GM19328 (cell line): ENCODE measurements at regions not wholly inside any gene's neighbourhood (a gene's known extent, or its start where the extent isn't known, plus 50 kb on each side); places are given as distances from the start of the nearest gene placed in this dataset.
"Not testable (repeated sequence)": the region's sequence is repeated elsewhere in the genome, so short reads cannot be mapped to it uniquely, and the experiment has no call there.

ENCODE experiments used
- ATAC-seq: cut with Tn5 transposase; IDR thresholded peaks from one replicate; pipeline ENCODE4 v1.9.1; 2021; ENCODE audit warnings: mild to moderate bottlenecking, moderate library complexity; ENCODE audit not compliant: unreplicated experiment

DNA sequence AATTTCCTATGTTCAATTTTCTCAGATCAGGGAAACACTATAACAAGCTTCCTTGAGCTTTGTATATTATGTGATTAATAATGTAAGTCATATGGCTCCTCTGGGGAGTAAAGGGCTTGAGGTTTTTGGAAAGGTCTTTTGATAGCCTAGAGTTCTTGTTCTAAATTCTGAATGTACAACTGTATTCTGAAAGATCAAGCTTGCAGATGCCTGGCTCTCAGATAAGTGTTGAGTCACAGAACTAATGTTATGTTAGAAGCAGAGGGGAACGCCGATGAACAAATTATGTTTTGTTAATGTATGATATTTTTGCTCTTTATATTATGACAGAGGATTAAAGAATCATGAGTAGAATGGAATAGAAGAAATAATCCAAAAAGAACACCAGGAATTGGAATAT, 170.1 kb downstream of the RPRM start:
- ATAC-seq, result no peak

DNA sequence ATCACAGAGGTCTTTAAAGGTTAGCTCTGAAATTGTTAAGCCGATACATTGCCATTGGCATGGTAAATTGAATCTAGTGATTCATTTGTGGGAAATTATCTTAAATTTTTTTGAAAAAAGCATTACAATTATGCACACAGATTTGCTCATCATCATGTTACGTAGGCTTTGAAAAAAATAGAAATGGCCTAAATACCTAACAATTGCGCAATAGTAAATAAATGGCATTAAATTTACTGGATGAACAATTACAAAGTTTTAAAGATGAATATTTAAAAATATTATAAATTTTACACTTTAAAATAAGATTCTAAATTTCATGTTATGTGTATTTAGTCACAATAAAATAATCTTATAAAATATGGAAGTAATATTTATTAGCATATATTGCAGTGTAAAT, 171.3 kb downstream of the RPRM start:
- ATAC-seq, result no peak

DNA sequence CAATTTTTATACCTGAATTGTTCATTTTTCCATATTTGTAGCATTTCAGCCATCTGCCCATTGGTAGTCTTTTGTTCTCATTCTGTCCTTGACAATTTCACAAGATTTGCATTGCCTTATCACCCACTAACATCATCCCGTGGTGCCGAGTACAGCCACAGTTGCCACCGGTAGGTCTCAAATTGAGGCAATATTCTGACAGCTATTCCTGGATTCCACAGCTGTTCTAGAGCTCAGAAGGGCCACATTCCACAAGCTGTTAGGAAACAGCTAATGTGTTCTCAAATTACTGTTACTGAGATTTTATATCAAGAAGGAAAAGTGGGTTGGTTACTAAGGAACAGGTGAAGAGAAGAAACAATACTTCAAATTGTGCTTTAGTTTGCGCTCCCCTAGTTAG, 178.8 kb downstream of the RPRM start:
- ATAC-seq, result no peak

DNA sequence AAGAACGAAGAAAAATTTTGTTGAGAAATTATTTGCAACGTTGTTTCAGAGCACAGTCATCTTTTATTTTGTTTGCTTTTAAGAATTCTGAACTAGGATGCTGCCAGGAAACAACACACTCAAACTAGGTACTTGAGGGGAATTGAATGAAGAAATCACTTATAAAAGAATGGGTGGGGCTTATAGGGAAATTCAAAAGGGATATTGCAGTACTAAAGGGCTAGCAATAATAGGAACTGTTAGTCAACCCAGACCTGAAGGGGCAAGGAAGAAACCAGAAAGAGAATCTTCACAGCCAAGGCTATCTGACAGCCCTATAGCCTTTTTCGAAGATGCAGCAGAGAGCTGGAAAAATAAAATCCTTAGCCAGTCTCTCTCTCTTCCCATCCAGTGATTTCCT, 179.3 kb downstream of the RPRM start:
- ATAC-seq, result no peak

DNA sequence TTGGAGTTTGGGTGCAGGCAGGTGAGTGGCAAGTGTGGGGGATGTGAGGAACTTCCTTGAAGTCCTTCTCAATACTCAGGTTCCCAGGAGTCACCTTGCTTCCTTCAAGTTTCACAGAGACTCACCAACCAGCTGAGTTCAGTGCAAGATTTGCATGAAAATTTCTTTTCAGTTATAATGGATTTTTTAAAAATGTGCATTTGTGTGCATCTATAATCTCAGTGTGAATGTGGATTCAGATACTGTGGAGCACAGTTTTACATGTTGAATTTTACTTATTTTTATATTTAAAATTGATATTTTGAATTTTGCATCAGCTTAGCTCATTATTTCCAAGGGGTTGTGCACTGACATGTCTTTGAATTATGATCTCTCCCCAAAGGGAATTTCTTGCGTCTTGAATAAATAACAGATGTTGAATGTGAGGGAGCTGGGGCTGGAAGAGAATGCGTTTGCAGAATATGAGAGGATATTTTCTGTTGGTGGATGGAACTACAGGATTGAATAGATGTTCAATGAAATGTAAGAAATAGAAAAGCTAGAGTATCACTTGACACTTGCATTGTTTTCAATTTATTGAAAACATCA, 184.3 kb downstream of the RPRM start:
- ATAC-seq, result no peak

DNA sequence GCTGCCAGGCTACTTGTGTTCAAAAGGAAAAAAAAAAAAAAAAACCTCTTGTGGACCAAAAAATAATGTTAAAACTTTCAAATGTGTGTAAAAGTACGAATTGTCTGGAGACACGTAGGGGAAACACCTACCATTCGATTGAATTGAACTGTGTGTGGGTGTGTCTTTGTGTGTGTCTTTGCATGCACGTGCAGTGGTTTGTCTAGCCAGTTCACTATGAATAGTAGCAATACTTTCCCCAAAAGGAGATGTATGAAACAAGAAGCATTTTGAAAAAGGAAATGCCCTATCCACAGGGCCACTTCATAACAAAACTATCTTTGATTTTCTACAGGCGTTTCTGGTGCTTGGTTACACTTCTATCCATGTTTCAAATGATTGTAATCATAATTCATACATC, 186.8 kb downstream of the RPRM start:
- no peak for ATAC-seq

DNA sequence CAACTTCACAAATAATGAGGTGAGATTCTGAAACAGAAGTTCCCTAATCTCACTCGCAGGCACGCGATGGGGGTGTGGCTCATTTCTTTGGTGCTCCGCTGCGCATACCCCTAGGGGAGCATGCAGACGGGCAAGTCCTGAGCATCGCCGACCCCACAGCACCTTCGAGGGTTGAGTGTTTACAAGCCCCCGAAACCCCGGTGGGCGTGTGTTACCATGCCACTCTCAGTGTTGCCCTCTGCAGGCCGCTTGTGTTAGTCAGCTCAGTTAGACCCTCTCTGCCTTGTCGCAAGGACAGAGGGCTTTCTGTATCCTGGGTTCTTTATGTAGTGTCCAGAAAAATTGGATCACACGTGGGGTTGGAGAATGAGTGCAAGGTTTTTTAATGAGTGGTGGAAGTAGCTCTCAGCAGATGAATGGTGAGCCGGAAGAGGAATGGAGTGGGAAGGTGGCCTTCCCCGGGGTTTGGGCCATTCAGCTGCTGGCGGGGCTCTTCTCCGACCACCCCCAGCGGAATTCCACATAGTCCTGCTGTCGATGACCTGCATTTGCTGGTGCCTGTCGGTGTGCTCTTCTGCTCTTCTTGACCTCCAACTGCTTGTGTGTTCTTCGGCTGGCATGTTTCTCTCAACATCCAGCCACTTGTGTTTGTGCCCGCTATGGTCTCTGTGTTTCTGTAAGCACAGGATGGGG, 191.3 kb downstream of the RPRM start:
- no peak for ATAC-seq

DNA sequence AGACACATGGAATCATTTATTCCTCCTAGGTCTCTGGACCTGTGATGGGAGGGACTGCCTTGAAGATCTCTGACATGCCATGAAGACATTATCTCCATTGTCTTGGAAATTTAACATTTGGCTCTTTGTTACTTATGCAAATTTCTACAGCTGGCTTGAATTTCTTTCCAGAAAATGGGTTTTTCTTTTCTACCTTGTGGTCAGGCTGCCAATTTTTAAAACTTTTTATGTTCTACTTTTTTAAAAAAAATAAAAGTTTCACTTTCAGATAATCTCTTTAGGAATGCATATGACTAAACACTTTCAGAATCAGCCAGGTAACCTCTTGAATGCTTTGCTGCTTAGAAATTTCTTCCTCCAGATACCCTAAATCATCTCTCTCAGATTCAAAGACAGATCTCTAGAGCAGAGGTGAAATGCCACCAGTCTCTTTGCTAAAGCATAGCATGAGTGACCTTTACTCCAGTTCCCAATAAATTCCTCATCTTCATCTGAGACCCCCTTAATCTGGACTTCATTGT, 209.6 kb downstream of the RPRM start:
- ATAC-seq, result no peak

DNA sequence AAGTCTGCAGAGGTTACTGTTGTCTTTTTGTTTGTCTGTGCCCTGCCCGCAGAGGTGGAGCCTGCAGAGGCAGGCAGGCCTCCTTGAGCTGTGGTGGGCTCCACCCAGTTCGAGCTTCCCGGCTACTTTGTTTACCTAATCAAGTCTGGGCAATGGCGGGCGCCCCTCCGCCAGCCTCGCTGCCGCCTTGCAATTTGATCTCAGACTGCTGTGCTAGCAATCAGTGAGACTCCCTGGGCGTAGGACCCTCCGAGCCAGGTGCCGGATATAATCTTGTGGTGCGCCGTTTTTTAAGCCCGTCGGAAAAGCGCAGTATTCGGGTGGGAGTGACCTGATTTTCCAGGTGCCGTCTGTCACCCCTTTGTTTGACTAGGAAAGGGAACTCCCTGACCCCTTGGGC, 221.7 kb downstream of the RPRM start:
- not testable (repeated sequence) for ATAC-seq

DNA sequence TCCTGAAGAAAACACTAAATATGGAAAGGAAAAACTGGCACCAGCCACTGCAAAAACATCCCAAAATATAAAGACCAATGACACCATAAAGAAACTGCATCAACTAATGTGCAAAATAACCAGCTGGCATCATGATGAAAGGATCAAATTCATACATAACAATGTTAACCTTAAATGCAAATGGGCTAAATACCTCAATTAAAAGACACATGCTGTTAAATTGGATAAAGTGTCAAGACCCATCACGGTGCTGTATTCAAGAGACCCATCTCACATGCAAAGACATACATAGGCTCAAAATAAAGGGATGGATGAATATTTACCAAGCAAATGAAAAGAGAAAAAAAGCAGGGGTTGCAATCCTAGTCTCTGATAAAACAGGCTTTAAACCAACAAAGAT, 231.9 kb downstream of the RPRM start:
- ATAC-seq, result not testable (repeated sequence)

DNA sequence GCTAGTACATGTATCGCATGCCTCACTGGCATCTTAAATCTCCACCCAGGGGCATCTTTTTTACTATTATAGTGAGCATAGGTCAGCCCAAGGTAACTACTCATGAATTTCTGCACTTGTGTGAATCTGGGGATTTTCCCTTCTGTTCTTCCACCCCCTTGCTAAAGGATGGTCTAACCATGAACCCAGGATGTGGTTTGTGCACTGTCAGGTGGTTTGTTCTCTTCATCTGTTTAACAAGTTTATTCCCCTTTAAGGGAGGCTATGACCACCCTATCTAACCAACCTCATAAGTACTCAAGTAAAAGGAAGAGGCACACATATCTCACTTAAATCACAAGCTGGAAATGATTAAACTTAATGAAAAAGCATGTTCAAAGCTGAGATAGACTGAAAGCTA, 243.0 kb downstream of the RPRM start:
- ATAC-seq, result peak; percentile 83

DNA sequence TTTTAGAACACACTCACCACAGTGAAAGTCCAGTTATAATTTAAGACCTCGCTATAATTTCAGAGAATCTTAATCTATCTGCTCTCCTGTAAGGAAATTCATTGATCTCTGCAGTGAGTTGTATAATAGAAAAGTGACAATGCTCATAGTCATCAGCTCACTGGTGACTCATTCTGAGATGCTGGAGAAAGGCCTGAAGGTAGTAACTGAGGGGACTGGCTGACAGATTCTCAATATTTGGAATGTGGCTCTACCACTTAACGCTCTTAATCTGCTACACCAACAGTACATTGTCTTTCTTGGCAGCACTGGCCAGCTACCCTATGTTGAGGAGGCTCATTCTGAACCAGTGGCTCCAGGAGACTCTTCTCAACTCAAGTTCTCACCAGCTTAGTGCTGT, 246.1 kb downstream of the RPRM start:
- no peak for ATAC-seq

DNA sequence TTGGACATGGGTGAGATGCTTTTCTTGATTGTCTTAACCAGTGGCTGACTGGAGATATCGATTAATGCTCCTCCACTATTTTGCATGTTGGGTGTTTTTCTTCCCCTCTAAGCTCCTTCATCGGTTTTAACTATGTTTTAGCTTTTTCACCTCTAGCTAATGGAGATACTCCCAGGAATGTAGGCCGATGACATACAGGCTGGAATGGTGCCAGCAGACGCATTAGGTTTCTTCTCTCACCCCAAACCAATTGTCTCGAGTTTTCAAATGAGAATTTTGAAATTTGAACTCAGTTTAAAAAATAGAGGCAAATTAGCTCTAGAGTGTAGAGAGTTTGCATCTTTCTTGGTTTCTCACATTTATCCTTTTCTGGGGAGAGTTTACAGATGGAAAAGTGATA, 247.6 kb downstream of the RPRM start:
- ATAC-seq, result no peak

DNA sequence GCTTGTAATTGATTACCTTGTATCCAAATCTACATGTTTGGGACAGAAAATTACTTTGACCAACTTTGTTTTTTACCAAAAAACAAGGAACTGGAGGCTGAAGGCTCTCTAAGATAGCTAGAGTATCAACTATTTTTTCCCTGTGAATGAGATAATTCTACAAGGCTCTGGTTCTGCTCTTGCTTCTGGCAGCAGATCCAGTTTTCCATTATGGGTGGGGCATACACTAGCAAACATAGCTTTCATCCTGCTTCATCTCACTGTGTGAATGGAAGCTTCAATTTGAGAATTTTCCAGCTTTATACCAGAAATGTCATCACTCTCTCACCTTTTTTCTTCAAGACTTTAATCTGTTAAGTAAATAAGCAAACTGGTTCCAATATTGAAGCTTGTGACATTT, 249.7 kb downstream of the RPRM start:
- no peak for ATAC-seq

DNA sequence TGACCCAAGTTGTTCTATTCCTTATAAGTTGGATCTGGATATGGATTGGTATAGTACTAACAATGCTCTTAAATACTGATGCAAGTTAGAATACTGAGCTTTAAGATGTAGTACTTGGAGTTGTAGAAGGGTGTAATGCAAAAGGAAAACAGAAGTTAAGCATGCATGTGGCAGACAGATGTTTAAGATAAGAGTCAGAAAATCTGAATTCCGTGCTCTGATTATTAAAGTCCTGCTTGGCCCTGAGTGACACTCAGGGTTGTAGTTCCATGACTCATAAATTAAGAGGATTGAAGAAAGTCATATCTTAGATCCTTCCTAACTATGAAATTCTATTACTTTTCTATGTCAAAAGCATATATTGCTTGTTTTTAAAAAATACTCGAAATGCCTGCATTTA, 250.6 kb downstream of the RPRM start:
- no peak for ATAC-seq

DNA sequence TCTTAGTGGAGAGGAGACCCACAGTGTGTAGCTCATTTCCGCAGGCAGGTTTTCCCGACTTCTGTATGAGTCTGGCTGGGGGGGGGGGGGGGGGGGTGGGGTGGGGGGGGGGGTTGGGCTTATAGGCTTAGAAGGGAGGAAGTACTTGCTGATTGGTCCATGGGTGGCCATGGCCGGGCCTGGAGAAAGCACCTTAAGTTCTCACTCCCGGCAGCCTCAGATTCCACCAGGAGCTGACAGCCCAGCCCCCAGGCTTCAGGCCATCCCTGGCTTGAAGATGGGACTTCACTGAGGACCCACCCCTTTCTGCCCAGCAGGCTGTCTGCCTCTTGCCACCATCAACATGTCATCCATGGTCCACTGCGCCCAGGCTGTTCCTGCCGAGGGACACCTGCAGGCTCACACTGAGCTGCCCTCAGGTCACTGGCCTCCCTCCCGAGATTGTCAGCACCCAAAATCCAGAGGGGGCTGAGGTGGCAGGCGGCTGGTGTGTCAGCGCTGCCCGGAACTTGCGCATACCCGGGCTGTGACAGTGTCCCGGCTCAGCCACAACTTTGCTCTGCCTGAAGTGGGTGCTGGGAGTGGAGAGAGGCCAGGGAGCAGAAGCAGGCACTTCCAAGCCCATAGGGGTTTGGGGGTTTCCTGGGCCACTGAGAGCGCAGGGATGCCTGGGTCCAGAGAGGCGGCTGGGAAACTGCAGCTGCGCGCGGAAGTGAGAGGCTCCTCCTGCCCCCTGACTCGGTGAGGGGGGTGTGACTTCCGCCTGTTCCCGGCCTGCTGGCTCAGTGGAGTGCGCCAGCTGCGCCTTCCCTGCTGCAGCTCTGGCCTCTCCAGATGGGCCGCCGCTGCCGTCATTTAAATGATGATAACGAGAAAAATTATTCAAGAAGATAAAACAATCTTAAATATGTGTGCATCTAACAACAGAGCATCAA, 256.1 kb downstream of the RPRM start:
- ATAC-seq, result no peak

DNA sequence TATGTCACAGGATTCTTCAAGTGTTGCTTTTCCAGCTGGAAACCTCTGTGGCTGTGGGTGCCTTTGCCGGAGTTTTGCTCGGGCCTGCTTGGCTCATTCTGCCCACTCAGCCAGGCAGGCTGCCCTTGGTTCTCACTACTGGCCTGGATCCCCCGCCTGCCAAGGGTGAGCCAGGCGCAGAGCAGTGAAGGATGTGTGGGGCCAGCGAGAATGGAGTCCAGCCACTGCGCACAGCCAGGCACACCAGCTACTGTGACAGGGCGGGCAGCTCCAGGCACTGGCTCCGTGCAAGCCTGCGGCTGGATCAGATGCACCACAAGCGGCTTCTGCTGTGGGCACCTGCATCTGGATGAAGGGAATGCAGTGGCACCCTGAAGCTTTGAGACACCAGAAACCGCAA, 257.1 kb downstream of the RPRM start:
- no peak for ATAC-seq

DNA sequence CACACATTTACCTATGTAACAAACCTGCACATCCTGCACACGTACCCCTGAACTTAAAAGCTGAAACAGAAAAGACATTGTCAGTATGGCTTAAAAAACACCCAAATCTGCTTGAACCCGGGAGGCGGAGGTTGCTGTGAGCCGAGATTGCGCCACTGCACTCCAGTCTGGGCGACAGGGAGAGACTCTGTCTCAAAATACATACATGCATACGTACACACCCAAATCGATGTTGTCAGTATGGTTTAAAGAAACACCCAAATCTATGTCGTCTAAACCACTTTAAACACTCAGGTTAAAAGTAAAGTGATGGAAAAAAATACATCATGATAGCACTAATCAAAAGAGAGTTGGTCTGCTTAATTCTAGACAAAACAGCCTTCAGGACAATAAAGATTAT, 257.5 kb downstream of the RPRM start:
- no peak for ATAC-seq

DNA sequence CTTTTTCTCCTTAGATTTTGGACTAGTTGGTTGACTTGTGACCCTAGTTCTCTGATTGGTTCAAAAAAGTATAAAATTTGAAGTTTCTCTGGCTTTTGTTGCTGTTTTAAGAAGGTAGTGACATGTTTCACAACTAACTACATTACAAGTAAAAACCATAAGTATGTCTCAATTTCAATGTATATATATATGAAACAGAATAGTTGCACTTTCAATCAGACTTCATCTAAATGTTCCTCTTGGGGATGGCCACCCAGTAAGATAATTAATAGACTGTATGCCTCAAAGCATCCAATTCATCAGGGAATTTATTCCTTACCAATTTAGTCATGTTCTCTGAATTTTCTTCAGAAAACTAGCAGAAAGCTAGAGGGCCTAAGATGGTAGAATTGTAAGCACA, 259.7 kb downstream of the RPRM start:
- ATAC-seq, result no peak

DNA sequence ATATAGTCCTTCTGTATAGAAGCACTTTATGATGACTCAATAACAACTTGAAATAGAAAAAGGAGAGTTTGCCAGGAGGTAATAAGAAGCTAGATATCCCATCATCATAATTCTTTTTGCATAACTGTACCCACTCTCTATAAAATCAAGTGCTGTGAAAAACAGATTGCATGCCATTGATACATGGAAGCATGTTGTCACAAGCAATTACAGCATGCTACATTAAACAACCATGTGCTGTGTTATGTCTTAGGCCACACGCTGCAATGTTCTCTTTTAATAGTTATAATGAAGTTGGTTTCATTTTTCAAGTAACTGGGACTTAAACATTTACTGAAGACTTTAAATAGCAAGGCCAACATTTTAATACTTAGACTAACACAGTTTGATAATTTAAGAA, 264.2 kb downstream of the RPRM start:
- no peak for ATAC-seq

DNA sequence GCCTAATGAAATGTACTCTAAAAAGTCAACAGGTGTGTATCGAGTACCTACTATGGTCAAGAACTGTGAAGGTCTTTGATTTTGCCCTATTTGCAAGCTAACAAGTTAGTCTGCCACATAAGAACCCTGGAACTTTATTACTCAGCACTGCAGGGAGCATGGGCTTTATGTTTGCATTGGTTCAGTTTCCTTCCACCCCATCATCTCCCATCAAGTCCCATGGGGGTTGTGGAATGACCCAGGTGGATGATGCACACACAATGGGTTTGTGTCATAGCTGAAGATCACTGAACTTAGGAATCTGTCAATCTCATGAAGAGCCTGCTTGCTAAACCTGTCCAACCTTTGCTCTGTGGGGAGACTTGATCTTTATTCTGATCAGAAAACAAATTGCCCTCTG, 265.5 kb downstream of the RPRM start:
- ATAC-seq, result no peak
